Small intestine (tissue), 7 donors: ENCODE measurements at regions not wholly inside any gene's neighbourhood (a gene's known extent, or its start where the extent isn't known, plus 50 kb on each side); places are given as distances from the start of the nearest gene placed in this dataset.
"Not testable (repeated sequence)": the region's sequence is repeated elsewhere in the genome, so short reads cannot be mapped to it uniquely, and the experiment has no call there.

ENCODE experiments used
- DNase-seq, 2 donors: peaks; one replicate each; pipeline versions ENCODE4 v3.0.0 to v3.0.0-alpha.2; 2013
- FAIRE-seq: peaks from 2 replicates; lab custom pipeline; 2012; peaks lifted over from hg19 to GRCh38; lab: Jason Lieb, UNC
- H3K27ac ChIP-seq, 3 donors: one replicate each; pipeline ENCODE4 v1.5.1; 2013; ENCODE audit warnings: low read length in 2 of 3, mild to moderate bottlenecking in 2 of 3, control low read depth in 1 of 3, inconsistent platforms in 1 of 3, low read depth in 1 of 3, moderate library complexity in 1 of 3
- H3K27me3 ChIP-seq, 3 donors: one replicate each; pipeline ENCODE4 v1.6.1; 2013; ENCODE audit warnings: low read length in 3 of 3, inconsistent platforms in 1 of 3; ENCODE audit not compliant: control insufficient read depth in 3 of 3, insufficient read depth in 3 of 3
- H3K36me3 ChIP-seq, 3 donors: one replicate each; pipeline ENCODE4 v1.6.1; 2013; ENCODE audit warnings: low read length in 3 of 3, inconsistent platforms in 1 of 3, low read depth in 1 of 3, mild to moderate bottlenecking in 1 of 3, moderate library complexity in 1 of 3; ENCODE audit not compliant: control insufficient read depth in 3 of 3, insufficient read depth in 2 of 3
- H3K4me1 ChIP-seq, 3 donors: one replicate each; pipeline ENCODE4 v1.6.1; 2013; ENCODE audit warnings: low read length in 2 of 3, inconsistent platforms in 1 of 3, low read depth in 1 of 3, mild to moderate bottlenecking in 1 of 3, moderate library complexity in 1 of 3; ENCODE audit not compliant: control insufficient read depth in 3 of 3, insufficient read depth in 2 of 3
- H3K4me3 ChIP-seq, 3 donors: one replicate each; pipeline ENCODE4 v1.5.1; 2013; ENCODE audit warnings: low read length in 3 of 3, control low read depth in 1 of 3, inconsistent platforms in 1 of 3, low read depth in 1 of 3, mild to moderate bottlenecking in 1 of 3, moderate library complexity in 1 of 3
- H3K9me3 ChIP-seq, 2 donors: one replicate each; pipeline ENCODE4 v1.6.1; 2013; ENCODE audit warnings: low read depth in 1 of 2, low read length in 1 of 2; ENCODE audit not compliant: control insufficient read depth in 2 of 2, insufficient read depth in 1 of 2
- WGBS, 3 donors: extraction: QIAGEN DNeasy Blood & Tissue Kit; methylation state at CpG; one replicate each; pipeline ENCODE4 v1.1.7; 2013; 5-methylcytosine and 5-hydroxymethylcytosine counted together
- donor health status: healthy with polysubstance abuse.
- donor health status: control.
- donor health status: control.
- donor health status: Bipolar disorder and iron deficiency.
- donor health status: healthy.

- FAIRE-seq (no peak), DNase-seq (no peak)
- 87 to 95% (median 94%) methylated on average over 1 of the region's 1 CpG for WGBS, 3 donors
These were observed 1220.5 kb upstream of the TMEM132C start for GRCh38 chr12:127046467-127046866.

GRCh38 chr12:127048057-127048456 lies 1218.9 kb upstream of the TMEM132C start:
- H3K4me1 ChIP-seq: no peaks in the 10 kb centered on the region
- FAIRE-seq (no peak), DNase-seq (peak in 1 of 2 donors; percentile 54)
- no peak overlapping the region for H3K4me3 ChIP-seq
- no peak overlapping the region for H3K27ac ChIP-seq
- no peaks in the 10 kb centered on the region for H3K9me3 ChIP-seq
- WGBS, 3 donors: 53 to 89% (median 74%) methylated on average over 1 of the region's 1 CpG
- H3K27me3 ChIP-seq: no peaks in the 10 kb centered on the region
- no peaks in the 10 kb centered on the region for H3K36me3 ChIP-seq

More at GRCh38 chr12:127046467-127046866, 1220.5 kb upstream of the TMEM132C start:
- Histone ChIP-seq H3K27me3 (no peaks in the 10 kb centered on the region), H3K4me3 (no peak overlapping the region), H3K36me3 (no peaks in the 10 kb centered on the region), H3K27ac (no peak overlapping the region), H3K4me1 (no peaks in the 10 kb centered on the region), H3K9me3 (no peaks in the 10 kb centered on the region)

GRCh38 chr12:127048525-127048924 lies 1218.4 kb upstream of the TMEM132C start:
- not testable (repeated sequence) for FAIRE-seq, DNase-seq, H3K4me1 ChIP-seq, H3K27ac ChIP-seq, H3K9me3 ChIP-seq, H3K36me3 ChIP-seq, H3K27me3 ChIP-seq, H3K4me3 ChIP-seq
- 81 to 89% (median 87%) methylated on average over 6 of the region's 6 CpGs for WGBS, 3 donors

GRCh38 chr12:127051139-127051538 lies 1215.8 kb upstream of the TMEM132C start:
- H3K27ac ChIP-seq: no peak overlapping the region
- no peaks in the 10 kb centered on the region for H3K36me3 ChIP-seq
- H3K9me3 ChIP-seq: no peaks in the 10 kb centered on the region
- H3K4me3 ChIP-seq: no peak overlapping the region
- H3K4me1 ChIP-seq: no peaks in the 10 kb centered on the region
- no peaks in the 10 kb centered on the region for H3K27me3 ChIP-seq
- WGBS, 3 donors: 76 to 83% (median 79%) methylated on average over 3 of the region's 3 CpGs
- FAIRE-seq: no peak
- no peak for DNase-seq

GRCh38 chr12:127052511-127053232 lies 1214.3 kb upstream of the TMEM132C start:
- Histone ChIP-seq H3K36me3 (no peaks in the 10 kb centered on the region), H3K4me3 (no peak overlapping the region), H3K27ac (no peak overlapping the region), H3K9me3 (no peaks in the 10 kb centered on the region), H3K4me1 (no peaks in the 10 kb centered on the region), H3K27me3 (no peaks in the 10 kb centered on the region)
- WGBS, 3 donors: 58 to 74% (median 60%) methylated on average over 7 of the region's 7 CpGs
- FAIRE-seq (no peak), DNase-seq (no peak)

- WGBS, 3 donors: 67 to 84% (median 77%) methylated on average over 6 of the region's 6 CpGs
- Histone ChIP-seq H3K27me3 (no peaks in the 10 kb centered on the region), H3K4me1 (no peaks in the 10 kb centered on the region), H3K27ac (no peak overlapping the region), H3K4me3 (no peak overlapping the region), H3K9me3 (no peaks in the 10 kb centered on the region), H3K36me3 (no peaks in the 10 kb centered on the region)
- DNase-seq: no peak
- FAIRE-seq: no peak
These were observed 1212.4 kb upstream of the TMEM132C start for GRCh38 chr12:127054531-127054930.

- H3K27ac ChIP-seq: peak overlapping the region; percentile 27 to 58 (median 44)
- H3K27me3 ChIP-seq: no peaks in the 10 kb centered on the region
- peaks cover 0 to 9% of the 10 kb centered on the region in 2 donors for H3K9me3 ChIP-seq
- H3K36me3 ChIP-seq: no peaks in the 10 kb centered on the region
- H3K4me3 ChIP-seq: peak overlapping the region in 2 of 3 donors; percentile 40 to 67
- H3K4me1 ChIP-seq: no peaks in the 10 kb centered on the region
- WGBS, 3 donors: 45 to 82% (median 55%) methylated on average over 28 of the region's 28 CpGs
- DNase-seq (peak; percentile 74 to 78), FAIRE-seq (no peak)
These were observed 1206.6 kb upstream of the TMEM132C start for GRCh38 chr12:127060310-127060847.

- Histone ChIP-seq H3K9me3 (peaks cover 0 to 9% of the 10 kb centered on the region in 2 donors), H3K27me3 (no peaks in the 10 kb centered on the region), H3K36me3 (no peaks in the 10 kb centered on the region), H3K27ac (peak overlapping the region in 1 of 3 donors; percentile 49), H3K4me3 (peak overlapping the region; percentile 1 to 67 (median 40)), H3K4me1 (no peaks in the 10 kb centered on the region)
- WGBS, 3 donors: 59 to 90% (median 71%) methylated on average over 14 of the region's 14 CpGs
- DNase-seq (no peak), FAIRE-seq (no peak)
These were observed 1206.0 kb upstream of the TMEM132C start for GRCh38 chr12:127060933-127061332.
